ENCODE measurements at regions not wholly inside any gene's neighbourhood (a gene's known extent, or its start where the extent isn't known, plus 50 kb on each side); places are given as distances from the start of the nearest gene placed in this dataset.

- Mint-ChIP-seq H3K9me3 (no peaks in the 10 kb centered on the region), H3K27me3 (ENCODE audit: low read depth) (peaks cover 11% of the 10 kb centered on the region), H3K36me3 (no peaks in the 10 kb centered on the region), H3K4me1 (peaks cover 71% of the 10 kb centered on the region), H3K4me3 (no peak overlapping the region), H3K27ac (no peak overlapping the region)
- TF ChIP-seq MXD4 (CRISPR knock-in tag; IDR thresholded peaks at IDR 0.05; ENCODE audit: borderline replicate concordance) (no peak), ESRRA (CRISPR knock-in tag; IDR thresholded peaks at IDR 0.05; ENCODE audit: borderline replicate concordance) (no peak), NR3C1 (CRISPR knock-in tag; conservative IDR thresholded peaks at IDR 0.05; ENCODE audit: low read depth) (no peak), HMGXB4 (CRISPR knock-in tag; IDR thresholded peaks at IDR 0.05) (no peak), CREB1 (CRISPR knock-in tag; IDR thresholded peaks at IDR 0.05) (no peak), SMAD3 (CRISPR knock-in tag; IDR thresholded peaks at IDR 0.05; ENCODE audit: borderline replicate concordance) (no peak), ZNF263 (CRISPR knock-in tag; IDR thresholded peaks at IDR 0.05; ENCODE audit: low read depth) (no peak), E2F1 (CRISPR knock-in tag; IDR thresholded peaks at IDR 0.05) (no peak), ZNF532 (CRISPR knock-in tag; IDR thresholded peaks at IDR 0.05; ENCODE audit: borderline replicate concordance) (no peak), AR (CRISPR knock-in tag; IDR thresholded peaks at IDR 0.05) (no peak), ZNF671 (CRISPR knock-in tag; IDR thresholded peaks at IDR 0.05) (no peak), SOX15 (CRISPR knock-in tag; IDR thresholded peaks at IDR 0.05) (no peak)
- CTCF ChIA-PET: interaction anchor here (0.6 to 4.5 kb wide), 7 partner anchors 11 to 127 kb away, joined by 3 to 42 read pairs (median 4); partner anchors contain the start of gene PODXL
- DNase-seq (ENCODE audit: low spot score): no peak
- POLR2A ChIA-PET: interaction anchor here (0.8 to 1.3 kb wide), 2 partner anchors 19 to 23 kb away, joined by 3 read pairs; no protein-coding TSS in a partner anchor
- ATAC-seq: no peak
These were observed 68.1 kb upstream of the PODXL start for GRCh38 chr7:131624536-131624935.

- ChIA-PET POLR2A (no interaction called here), CTCF (no interaction called here)
- H3K36me3 Mint-ChIP-seq: no peaks in the 10 kb centered on the region
- no peak for ATAC-seq
- DNase-seq (ENCODE audit: low spot score): no peak
- no peak overlapping the region for H3K27ac Mint-ChIP-seq
- H3K27me3 Mint-ChIP-seq (ENCODE audit: low read depth): peaks cover 14% of the 10 kb centered on the region
- H3K9me3 Mint-ChIP-seq: no peaks in the 10 kb centered on the region
- peaks cover 63% of the 10 kb centered on the region for H3K4me1 Mint-ChIP-seq
- H3K4me3 Mint-ChIP-seq: no peak overlapping the region
- TF ChIP-seq HMGA2 (CRISPR knock-in tag; IDR thresholded peaks at IDR 0.05) (no peak), ZNF121 (CRISPR knock-in tag; IDR thresholded peaks at IDR 0.05) (no peak), EMX1 (CRISPR knock-in tag; IDR thresholded peaks at IDR 0.05) (no peak), ZNF138 (CRISPR knock-in tag; conservative IDR thresholded peaks at IDR 0.05) (no peak), PRRX2 (CRISPR knock-in tag; IDR thresholded peaks at IDR 0.05) (no peak), ATF1 (CRISPR knock-in tag; IDR thresholded peaks at IDR 0.05) (no peak), ATF6 (CRISPR knock-in tag; IDR thresholded peaks at IDR 0.05) (no peak), NR3C1 (CRISPR knock-in tag; conservative IDR thresholded peaks at IDR 0.05; ENCODE audit: low read depth) (no peak), RELA (CRISPR knock-in tag; IDR thresholded peaks at IDR 0.05; ENCODE audit: borderline replicate concordance) (no peak), CBFB (CRISPR knock-in tag; IDR thresholded peaks at IDR 0.05; ENCODE audit: low read depth) (no peak), USF2 (CRISPR knock-in tag; IDR thresholded peaks at IDR 0.05) (no peak), ZNF232 (CRISPR knock-in tag; IDR thresholded peaks at IDR 0.05) (no peak), ATF3 (CRISPR knock-in tag; conservative IDR thresholded peaks at IDR 0.05) (no peak)
These were observed 66.7 kb upstream of the PODXL start for GRCh38 chr7:131623154-131623553.
